ENCODE measurements at regions not wholly inside any gene's neighbourhood (a gene's known extent, or its start where the extent isn't known, plus 50 kb on each side); places are given as distances from the start of the nearest gene placed in this dataset.

DNA sequence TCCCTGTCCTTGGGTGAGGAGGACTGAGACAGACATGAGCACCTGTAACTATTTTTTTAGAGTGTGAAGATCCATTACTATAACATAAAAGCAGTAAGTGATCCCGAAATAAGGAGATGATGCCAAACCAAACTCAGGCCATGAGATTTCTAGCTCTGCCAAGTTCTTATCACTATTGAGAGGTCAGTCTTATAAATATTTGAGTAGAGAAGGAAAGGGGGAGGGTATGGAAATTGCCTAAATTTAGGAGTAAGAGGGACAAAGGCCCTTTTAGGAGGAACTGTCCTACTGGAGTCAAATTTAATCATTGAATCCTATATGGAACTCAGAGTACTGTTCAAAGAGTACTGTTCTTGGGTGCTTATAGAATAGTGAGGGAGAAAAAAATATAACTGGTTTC, 326.9 kb upstream of the NAALADL2 start:
- Histone ChIP-seq H3K27ac (no peak overlapping the region), H3K4me3 (no peak overlapping the region), H3K36me3 (no peaks in the 10 kb centered on the region), H3K27me3 (no peaks in the 10 kb centered on the region), H3K9me3 (no peaks in the 10 kb centered on the region), H3K4me1 (no peaks in the 10 kb centered on the region)
- WGBS, 2 donors = 71 to 93% methylated on average over 1 of the region's 1 CpG
- no peak for DNase-seq
- TF ChIP-seq, protein P1, sequence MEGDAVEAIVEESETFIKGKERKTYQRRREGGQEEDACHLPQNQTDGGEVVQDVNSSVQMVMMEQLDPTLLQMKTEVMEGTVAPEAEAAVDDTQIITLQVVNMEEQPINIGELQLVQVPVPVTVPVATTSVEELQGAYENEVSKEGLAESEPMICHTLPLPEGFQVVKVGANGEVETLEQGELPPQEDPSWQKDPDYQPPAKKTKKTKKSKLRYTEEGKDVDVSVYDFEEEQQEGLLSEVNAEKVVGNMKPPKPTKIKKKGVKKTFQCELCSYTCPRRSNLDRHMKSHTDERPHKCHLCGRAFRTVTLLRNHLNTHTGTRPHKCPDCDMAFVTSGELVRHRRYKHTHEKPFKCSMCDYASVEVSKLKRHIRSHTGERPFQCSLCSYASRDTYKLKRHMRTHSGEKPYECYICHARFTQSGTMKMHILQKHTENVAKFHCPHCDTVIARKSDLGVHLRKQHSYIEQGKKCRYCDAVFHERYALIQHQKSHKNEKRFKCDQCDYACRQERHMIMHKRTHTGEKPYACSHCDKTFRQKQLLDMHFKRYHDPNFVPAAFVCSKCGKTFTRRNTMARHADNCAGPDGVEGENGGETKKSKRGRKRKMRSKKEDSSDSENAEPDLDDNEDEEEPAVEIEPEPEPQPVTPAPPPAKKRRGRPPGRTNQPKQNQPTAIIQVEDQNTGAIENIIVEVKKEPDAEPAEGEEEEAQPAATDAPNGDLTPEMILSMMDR (IDR thresholded peaks at IDR 0.05) = no peak
- no peak for TF ChIP-seq POLR2A (IDR thresholded peaks at IDR 0.05)
- intact Hi-C loops (cut with DNase I) = no loop called here

DNA sequence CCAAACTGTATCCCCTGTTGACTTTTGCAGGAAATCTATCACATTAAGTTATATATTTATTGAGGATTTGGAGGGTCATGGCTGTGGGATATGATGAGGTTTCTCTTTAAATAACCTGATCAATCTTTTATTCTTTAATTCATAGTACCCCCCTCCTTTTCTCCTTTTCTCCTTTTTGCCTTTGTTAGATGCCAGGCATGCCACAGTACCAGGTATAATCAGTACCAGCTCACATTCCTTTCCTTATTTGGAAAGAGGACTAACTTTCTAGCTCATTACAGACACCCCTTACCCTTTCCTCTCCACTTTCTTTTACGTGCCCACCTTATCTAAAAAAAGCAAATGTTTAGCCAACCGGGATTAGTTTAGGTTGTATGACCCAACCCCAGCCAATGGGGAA, 326.4 kb upstream of the NAALADL2 start:
- Histone ChIP-seq H3K9me3 (no peaks in the 10 kb centered on the region), H3K27ac (no peak overlapping the region)
- DNase-seq = no peak

DNA sequence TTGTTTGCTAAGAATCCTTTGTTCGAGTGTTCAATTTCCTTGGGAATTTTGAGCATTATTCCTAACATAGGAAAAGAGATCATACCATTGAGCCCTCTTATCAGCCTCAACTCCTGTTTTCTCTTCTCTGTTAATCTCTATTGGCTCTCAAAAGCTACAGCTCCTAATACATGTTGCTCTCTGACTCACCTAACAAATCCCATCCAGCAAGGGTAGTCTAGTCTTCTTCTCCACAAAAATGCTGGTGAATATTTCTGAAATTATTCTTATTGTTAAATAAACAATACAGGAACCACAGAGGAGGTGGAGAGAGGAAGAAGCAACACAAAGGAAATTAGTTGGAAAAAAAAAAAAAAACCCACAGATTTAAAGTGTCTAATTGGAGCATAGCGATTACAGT, 325.8 kb upstream of the NAALADL2 start:
- WGBS, 2 donors = 86 to 91% methylated on average over 2 of the region's 2 CpGs

More for the DNA sequence above, 326.4 kb upstream of the NAALADL2 start:
- WGBS, 2 donors = 100% methylated on average over 1 of the region's 2 CpGs; no CpG with 5 or more reads in 1 of the 2 donors
- TF ChIP-seq, protein P1 (IDR thresholded peaks at IDR 0.05) = no peak
- TF ChIP-seq POLR2A (IDR thresholded peaks at IDR 0.05) = no peak
- Histone ChIP-seq H3K4me1 (no peaks in the 10 kb centered on the region), H3K36me3 (no peaks in the 10 kb centered on the region), H3K4me3 (no peak overlapping the region), H3K27me3 (no peaks in the 10 kb centered on the region)
- intact Hi-C loops (cut with DNase I) = no loop called here

DNA sequence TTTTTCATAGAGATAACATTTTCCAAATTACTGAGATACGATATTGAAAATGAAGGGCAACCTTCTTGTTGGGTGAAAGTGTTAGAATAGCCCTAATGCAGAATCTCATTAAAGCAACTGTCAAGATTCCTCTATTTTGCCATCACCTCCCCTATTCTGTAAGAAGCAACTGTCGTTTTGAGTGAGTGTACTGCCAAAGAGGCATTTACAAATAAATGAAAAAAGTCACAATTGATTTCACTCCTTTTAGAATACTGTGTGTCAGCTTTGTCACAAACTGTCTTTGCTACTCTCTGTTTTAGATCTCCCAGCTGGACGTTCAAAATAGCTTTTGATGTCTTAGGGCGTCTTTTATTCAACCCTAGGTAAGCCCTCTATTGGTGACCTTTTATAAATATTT, 322.8 kb upstream of the NAALADL2 start:
- no peak for DNase-seq
- Histone ChIP-seq H3K27ac (no peak overlapping the region), H3K27me3 (no peaks in the 10 kb centered on the region), H3K4me3 (no peak overlapping the region), H3K9me3 (no peaks in the 10 kb centered on the region), H3K36me3 (no peaks in the 10 kb centered on the region), H3K4me1 (no peaks in the 10 kb centered on the region)
- intact Hi-C loops (cut with DNase I) = no loop called here
- no peak for TF ChIP-seq POLR2A (IDR thresholded peaks at IDR 0.05)
- TF ChIP-seq, protein P1 (IDR thresholded peaks at IDR 0.05) = no peak
- WGBS, 2 donors = 58% methylated on average over 4 of the region's 4 CpGs

More for the DNA sequence above, 325.8 kb upstream of the NAALADL2 start:
- H3K36me3 ChIP-seq = no peaks in the 10 kb centered on the region
- no peak overlapping the region for H3K4me3 ChIP-seq
- TF ChIP-seq POLR2A (IDR thresholded peaks at IDR 0.05) = no peak
- DNase-seq = no peak
- no peaks in the 10 kb centered on the region for H3K27me3 ChIP-seq
- intact Hi-C loops (cut with DNase I) = no loop called here
- H3K27ac ChIP-seq = no peak overlapping the region
- H3K9me3 ChIP-seq = no peaks in the 10 kb centered on the region
- H3K4me1 ChIP-seq = no peaks in the 10 kb centered on the region

DNA sequence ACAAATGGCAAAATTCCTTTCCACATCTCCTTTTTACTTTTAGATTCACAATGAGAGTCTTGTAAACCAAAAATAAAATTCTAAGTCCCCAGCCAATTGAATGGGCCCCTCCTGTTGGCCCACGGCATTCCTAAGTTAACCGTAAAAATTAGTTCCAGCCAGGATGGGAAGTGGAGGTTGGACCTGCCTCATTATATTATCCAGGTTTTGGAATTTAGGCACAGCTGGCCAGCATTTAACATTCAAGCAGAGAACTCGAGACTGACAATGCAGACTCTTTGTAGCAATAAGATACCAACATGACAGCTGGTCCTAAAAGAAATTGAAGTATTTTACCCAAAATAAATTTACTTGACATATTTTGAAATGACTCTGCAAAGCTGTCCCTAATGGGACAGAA, 321.0 kb upstream of the NAALADL2 start:
- Histone ChIP-seq H3K4me1 (no peaks in the 10 kb centered on the region), H3K27me3 (no peaks in the 10 kb centered on the region), H3K36me3 (no peaks in the 10 kb centered on the region), H3K4me3 (no peak overlapping the region), H3K9me3 (no peaks in the 10 kb centered on the region), H3K27ac (no peak overlapping the region)
- DNase-seq = no peak
- TF ChIP-seq, protein P1 (IDR thresholded peaks at IDR 0.05) = no peak
- no peak for TF ChIP-seq POLR2A (IDR thresholded peaks at IDR 0.05)
- intact Hi-C loops (cut with DNase I) = no loop called here
- WGBS, 2 donors = 82 to 95% methylated on average over 3 of the region's 3 CpGs

Measured in esophagus squamous epithelium (tissue), 5 donors.